ENCODE measurements at regions not wholly inside any gene's neighbourhood (a gene's known extent, or its start where the extent isn't known, plus 50 kb on each side); places are given as distances from the start of the nearest gene placed in this dataset.

DNA sequence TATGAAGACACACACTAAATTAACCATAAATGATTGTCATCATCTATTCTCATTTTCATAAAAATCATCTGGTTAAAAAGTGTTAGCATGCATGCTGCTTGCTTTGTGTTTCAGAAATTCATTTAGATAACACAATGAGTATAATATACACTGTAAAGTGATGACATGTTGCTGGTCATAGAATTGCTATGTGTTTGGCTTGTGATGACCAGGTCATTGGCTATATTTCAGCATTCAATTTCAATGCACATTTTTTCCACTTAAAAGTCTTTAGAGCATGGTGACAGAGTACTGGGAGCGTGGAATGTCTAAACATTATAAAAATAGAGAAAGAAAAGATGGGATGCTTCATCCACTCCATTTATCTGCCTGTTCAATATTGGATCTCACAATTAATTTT, 1291.1 kb upstream of the MAP3K7 start:
- no peak for TF ChIP-seq EZH2 (IDR thresholded peaks at IDR 0.05; ENCODE audit: low read length)
- TF ChIP-seq, protein P1, sequence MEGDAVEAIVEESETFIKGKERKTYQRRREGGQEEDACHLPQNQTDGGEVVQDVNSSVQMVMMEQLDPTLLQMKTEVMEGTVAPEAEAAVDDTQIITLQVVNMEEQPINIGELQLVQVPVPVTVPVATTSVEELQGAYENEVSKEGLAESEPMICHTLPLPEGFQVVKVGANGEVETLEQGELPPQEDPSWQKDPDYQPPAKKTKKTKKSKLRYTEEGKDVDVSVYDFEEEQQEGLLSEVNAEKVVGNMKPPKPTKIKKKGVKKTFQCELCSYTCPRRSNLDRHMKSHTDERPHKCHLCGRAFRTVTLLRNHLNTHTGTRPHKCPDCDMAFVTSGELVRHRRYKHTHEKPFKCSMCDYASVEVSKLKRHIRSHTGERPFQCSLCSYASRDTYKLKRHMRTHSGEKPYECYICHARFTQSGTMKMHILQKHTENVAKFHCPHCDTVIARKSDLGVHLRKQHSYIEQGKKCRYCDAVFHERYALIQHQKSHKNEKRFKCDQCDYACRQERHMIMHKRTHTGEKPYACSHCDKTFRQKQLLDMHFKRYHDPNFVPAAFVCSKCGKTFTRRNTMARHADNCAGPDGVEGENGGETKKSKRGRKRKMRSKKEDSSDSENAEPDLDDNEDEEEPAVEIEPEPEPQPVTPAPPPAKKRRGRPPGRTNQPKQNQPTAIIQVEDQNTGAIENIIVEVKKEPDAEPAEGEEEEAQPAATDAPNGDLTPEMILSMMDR (optimal IDR thresholded peaks at IDR 0.05 in 1 of 3, IDR thresholded peaks at IDR 0.05 in 1 of 3, conservative IDR thresholded peaks at IDR 0.05 in 1 of 3; ENCODE audit: extremely low read depth in 1 of 3, insufficient read depth in 2 of 3, low read length in 3 of 3): no peak
- dilution Hi-C loops (cut with MboI; ENCODE audit: extremely low pct_ligation_motif_present, low sequenced_read_pairs): no loop called here
- Histone ChIP-seq H3K27ac (ENCODE audit: control insufficient read depth, insufficient read depth, low read length) (no peak overlapping the region), H2AFZ (ENCODE audit: control insufficient read depth, low read length) (no peak overlapping the region), H3K4me3 (ENCODE audit: control insufficient read depth in 2 of 3, extremely low read depth in 1 of 3, insufficient read depth in 2 of 3, low read depth in 1 of 3, low read length in 3 of 3) (no peak overlapping the region), H3K4me1 (ENCODE audit: control insufficient read depth, extremely low read depth, insufficient read depth, low read length) (no peaks in the 10 kb centered on the region), H3K27me3 (ENCODE audit: control insufficient read depth, extremely low read depth, insufficient read depth, low read length) (no peaks in the 10 kb centered on the region), H3K36me3 (ENCODE audit: control insufficient read depth in 2 of 2, extremely low read depth in 1 of 2, insufficient read depth in 2 of 2, low read length in 2 of 2) (no peaks in the 10 kb centered on the region), H3K4me2 (ENCODE audit: control insufficient read depth, extremely low read depth, insufficient read depth, low read depth, low read length) (no peak overlapping the region), H3K9me1 (ENCODE audit: control insufficient read depth, extremely low read depth, insufficient read depth, low read length) (no peaks in the 10 kb centered on the region), H3K79me2 (ENCODE audit: control insufficient read depth, insufficient read depth, low read length) (no peaks in the 10 kb centered on the region), H3K9me3 (ENCODE audit: control insufficient read depth, low read depth, low read length) (no peaks in the 10 kb centered on the region), H3K9ac (ENCODE audit: control insufficient read depth, extremely low read depth, insufficient read depth, low read length) (no peak overlapping the region), H4K20me1 (ENCODE audit: control insufficient read depth, extremely low read depth, insufficient read depth, low read length) (no peaks in the 10 kb centered on the region)
- FAIRE-seq (no peak), DNase-seq (ENCODE audit: low read depth, low spot score) (no peak)

DNA sequence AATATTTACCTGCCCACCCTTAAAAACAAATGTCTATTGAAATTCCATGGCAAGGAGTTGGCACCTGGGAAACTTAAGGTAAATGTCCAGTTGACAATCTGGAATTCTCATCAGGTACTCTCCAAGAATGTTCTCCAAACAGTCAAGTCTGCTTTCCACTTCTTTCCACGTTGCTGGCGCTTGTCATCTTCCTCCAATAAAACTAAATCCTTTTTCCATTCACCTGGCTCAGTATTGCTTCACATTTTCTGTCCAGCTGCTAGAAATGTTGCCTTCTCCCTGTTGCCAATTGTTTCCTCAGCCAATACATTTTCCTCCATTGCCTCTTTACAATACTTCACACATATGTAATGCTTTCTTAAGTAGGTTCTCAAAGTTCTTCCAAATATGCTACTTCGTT, 1288.1 kb upstream of the MAP3K7 start:
- dilution Hi-C loops (cut with MboI; ENCODE audit: extremely low pct_ligation_motif_present, low sequenced_read_pairs): no loop called here
- Histone ChIP-seq H3K9ac (ENCODE audit: control insufficient read depth, extremely low read depth, insufficient read depth, low read length) (no peak overlapping the region), H3K4me1 (ENCODE audit: control insufficient read depth, extremely low read depth, insufficient read depth, low read length) (no peaks in the 10 kb centered on the region), H3K4me2 (ENCODE audit: control insufficient read depth, extremely low read depth, insufficient read depth, low read depth, low read length) (no peak overlapping the region), H3K4me3 (ENCODE audit: control insufficient read depth in 2 of 3, extremely low read depth in 1 of 3, insufficient read depth in 2 of 3, low read depth in 1 of 3, low read length in 3 of 3) (no peak overlapping the region), H2AFZ (ENCODE audit: control insufficient read depth, low read length) (no peak overlapping the region), H3K36me3 (ENCODE audit: control insufficient read depth in 2 of 2, extremely low read depth in 1 of 2, insufficient read depth in 2 of 2, low read length in 2 of 2) (no peaks in the 10 kb centered on the region), H4K20me1 (ENCODE audit: control insufficient read depth, extremely low read depth, insufficient read depth, low read length) (no peaks in the 10 kb centered on the region), H3K27me3 (ENCODE audit: control insufficient read depth, extremely low read depth, insufficient read depth, low read length) (no peaks in the 10 kb centered on the region), H3K79me2 (ENCODE audit: control insufficient read depth, insufficient read depth, low read length) (no peaks in the 10 kb centered on the region), H3K9me1 (ENCODE audit: control insufficient read depth, extremely low read depth, insufficient read depth, low read length) (no peaks in the 10 kb centered on the region), H3K27ac (ENCODE audit: control insufficient read depth, insufficient read depth, low read length) (no peak overlapping the region), H3K9me3 (ENCODE audit: control insufficient read depth, low read depth, low read length) (no peaks in the 10 kb centered on the region)
- TF ChIP-seq EZH2 (IDR thresholded peaks at IDR 0.05; ENCODE audit: low read length): no peak
- TF ChIP-seq, protein P1 (optimal IDR thresholded peaks at IDR 0.05 in 1 of 3, IDR thresholded peaks at IDR 0.05 in 1 of 3, conservative IDR thresholded peaks at IDR 0.05 in 1 of 3; ENCODE audit: extremely low read depth in 1 of 3, insufficient read depth in 2 of 3, low read length in 3 of 3): no peak
- FAIRE-seq (no peak), DNase-seq (ENCODE audit: low read depth, low spot score) (no peak)

Measured in keratinocyte (primary cell).